Keratinocyte (primary cell): ENCODE measurements at regions not wholly inside any gene's neighbourhood (a gene's known extent, or its start where the extent isn't known, plus 50 kb on each side); places are given as distances from the start of the nearest gene placed in this dataset.

ENCODE experiments used
- EZH2 ChIP-seq: IDR thresholded peaks from one replicate; pipeline ENCODE4 v1.6.1; 2012; ENCODE audit warnings: inconsistent platforms, mild to moderate bottlenecking, low read length, moderate library complexity
- TF ChIP-seq, protein P1 (sequence below), 3 experiments: IDR thresholded peaks in 1 of 3; conservative IDR thresholded peaks in 1 of 3; optimal IDR thresholded peaks in 1 of 3; 2 replicates in 2 of 3; 3 replicates in 1 of 3; pipeline versions ENCODE3 to v1.5.1; 2011; ENCODE audit warnings: low read length in 3 of 3, mild to moderate bottlenecking in 3 of 3, moderate library complexity in 2 of 3, control low read depth in 1 of 3, inconsistent platforms in 1 of 3; ENCODE audit not compliant: insufficient read depth in 2 of 3; ENCODE audit errors: extremely low read depth in 1 of 3

DNA sequence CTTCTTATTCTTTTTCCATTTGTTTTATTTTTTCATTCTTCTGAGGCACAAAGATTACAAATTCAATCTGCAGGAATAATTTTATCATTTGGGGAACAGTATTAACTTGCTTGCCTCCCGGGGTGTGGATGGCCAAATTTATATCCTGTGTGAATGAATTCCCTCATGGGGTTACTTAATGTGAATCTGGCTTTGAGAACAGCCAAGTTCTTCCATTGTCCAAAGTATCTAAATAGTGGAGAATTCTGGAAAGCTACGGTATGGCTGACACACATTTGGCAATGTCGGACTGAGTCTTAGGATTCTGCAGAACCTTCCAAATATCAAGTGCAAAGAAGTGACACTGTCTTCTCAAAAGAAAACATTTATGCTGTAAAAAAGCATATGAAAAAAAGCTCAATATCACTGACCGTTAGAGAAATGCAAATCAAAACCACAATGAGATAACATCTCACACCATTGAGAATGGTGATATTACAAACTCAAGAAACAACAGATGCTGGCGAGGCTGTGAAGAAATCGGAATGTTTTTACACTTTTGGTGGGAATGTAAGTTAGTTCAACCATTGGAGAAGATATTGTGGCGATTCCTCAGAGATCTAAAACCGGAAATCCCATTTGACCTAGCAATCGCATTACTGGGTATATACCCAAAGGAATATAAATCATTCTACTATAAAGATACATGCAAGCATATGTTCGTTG is 620.2 kb downstream of the EFNB2 start:
- TF ChIP-seq EZH2: no peak
- TF ChIP-seq, protein P1, sequence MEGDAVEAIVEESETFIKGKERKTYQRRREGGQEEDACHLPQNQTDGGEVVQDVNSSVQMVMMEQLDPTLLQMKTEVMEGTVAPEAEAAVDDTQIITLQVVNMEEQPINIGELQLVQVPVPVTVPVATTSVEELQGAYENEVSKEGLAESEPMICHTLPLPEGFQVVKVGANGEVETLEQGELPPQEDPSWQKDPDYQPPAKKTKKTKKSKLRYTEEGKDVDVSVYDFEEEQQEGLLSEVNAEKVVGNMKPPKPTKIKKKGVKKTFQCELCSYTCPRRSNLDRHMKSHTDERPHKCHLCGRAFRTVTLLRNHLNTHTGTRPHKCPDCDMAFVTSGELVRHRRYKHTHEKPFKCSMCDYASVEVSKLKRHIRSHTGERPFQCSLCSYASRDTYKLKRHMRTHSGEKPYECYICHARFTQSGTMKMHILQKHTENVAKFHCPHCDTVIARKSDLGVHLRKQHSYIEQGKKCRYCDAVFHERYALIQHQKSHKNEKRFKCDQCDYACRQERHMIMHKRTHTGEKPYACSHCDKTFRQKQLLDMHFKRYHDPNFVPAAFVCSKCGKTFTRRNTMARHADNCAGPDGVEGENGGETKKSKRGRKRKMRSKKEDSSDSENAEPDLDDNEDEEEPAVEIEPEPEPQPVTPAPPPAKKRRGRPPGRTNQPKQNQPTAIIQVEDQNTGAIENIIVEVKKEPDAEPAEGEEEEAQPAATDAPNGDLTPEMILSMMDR (optimal IDR thresholded peaks at IDR 0.05 in 1 of 3, IDR thresholded peaks at IDR 0.05 in 1 of 3, conservative IDR thresholded peaks at IDR 0.05 in 1 of 3; ENCODE audit: extremely low read depth in 1 of 3, insufficient read depth in 2 of 3, low read length in 3 of 3): no peak
